ENCODE measurements at regions not wholly inside any gene's neighbourhood (a gene's known extent, or its start where the extent isn't known, plus 50 kb on each side); places are given as distances from the start of the nearest gene placed in this dataset.

- no peaks in the 10 kb centered on the region for H3K27me3 ChIP-seq
- intact Hi-C loops (cut with DNase I): no loop called here
- TF ChIP-seq, protein P1, sequence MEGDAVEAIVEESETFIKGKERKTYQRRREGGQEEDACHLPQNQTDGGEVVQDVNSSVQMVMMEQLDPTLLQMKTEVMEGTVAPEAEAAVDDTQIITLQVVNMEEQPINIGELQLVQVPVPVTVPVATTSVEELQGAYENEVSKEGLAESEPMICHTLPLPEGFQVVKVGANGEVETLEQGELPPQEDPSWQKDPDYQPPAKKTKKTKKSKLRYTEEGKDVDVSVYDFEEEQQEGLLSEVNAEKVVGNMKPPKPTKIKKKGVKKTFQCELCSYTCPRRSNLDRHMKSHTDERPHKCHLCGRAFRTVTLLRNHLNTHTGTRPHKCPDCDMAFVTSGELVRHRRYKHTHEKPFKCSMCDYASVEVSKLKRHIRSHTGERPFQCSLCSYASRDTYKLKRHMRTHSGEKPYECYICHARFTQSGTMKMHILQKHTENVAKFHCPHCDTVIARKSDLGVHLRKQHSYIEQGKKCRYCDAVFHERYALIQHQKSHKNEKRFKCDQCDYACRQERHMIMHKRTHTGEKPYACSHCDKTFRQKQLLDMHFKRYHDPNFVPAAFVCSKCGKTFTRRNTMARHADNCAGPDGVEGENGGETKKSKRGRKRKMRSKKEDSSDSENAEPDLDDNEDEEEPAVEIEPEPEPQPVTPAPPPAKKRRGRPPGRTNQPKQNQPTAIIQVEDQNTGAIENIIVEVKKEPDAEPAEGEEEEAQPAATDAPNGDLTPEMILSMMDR (IDR thresholded peaks at IDR 0.05): no peak
- no peak overlapping the region for H3K4me3 ChIP-seq
- no peak for DNase-seq (ENCODE audit: low spot score in 2 of 2)
- no peak overlapping the region for H3K27ac ChIP-seq
- no peaks in the 10 kb centered on the region for H3K36me3 ChIP-seq
- H3K4me1 ChIP-seq: no peaks in the 10 kb centered on the region
- H3K9me3 ChIP-seq: no peaks in the 10 kb centered on the region
Observed at GRCh38 chr15:60095711-60096110, 91.6 kb downstream of the FOXB1 start.

- H3K27ac ChIP-seq: no peak overlapping the region
- TF ChIP-seq, protein P1 (IDR thresholded peaks at IDR 0.05): no peak
- no peak overlapping the region for H3K4me3 ChIP-seq
- no peaks in the 10 kb centered on the region for H3K36me3 ChIP-seq
- intact Hi-C loops (cut with DNase I): no loop called here
- no peak for DNase-seq (ENCODE audit: low spot score in 2 of 2)
- H3K27me3 ChIP-seq: no peaks in the 10 kb centered on the region
- H3K4me1 ChIP-seq: no peaks in the 10 kb centered on the region
- no peaks in the 10 kb centered on the region for H3K9me3 ChIP-seq
Observed at GRCh38 chr15:60096157-60096556, 92.0 kb downstream of the FOXB1 start.

DNA sequence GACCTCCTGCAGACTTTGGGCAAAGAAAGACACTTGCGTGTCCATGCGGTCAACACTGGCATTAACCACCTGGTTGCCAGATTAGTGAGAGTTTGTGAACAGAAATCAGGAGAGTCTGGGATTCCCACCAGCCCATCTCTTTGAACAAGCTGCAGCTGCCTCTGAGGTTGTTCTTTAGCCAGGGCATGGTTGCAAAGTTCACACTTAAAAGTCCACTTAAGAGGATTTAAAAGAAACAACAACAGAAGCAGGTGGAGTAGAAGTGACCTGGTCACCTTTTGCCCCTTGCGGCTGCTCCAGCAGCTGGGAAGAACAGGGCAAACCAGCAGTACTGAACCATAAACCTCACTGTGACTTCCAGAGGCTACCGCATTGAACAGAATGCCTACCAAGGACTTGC lies 97.3 kb downstream of the FOXB1 start:
- Histone ChIP-seq H3K27me3 (no peaks in the 10 kb centered on the region), H3K4me1 (no peaks in the 10 kb centered on the region), H3K36me3 (no peaks in the 10 kb centered on the region), H3K4me3 (no peak overlapping the region), H3K9me3 (no peaks in the 10 kb centered on the region), H3K27ac (no peak overlapping the region)
- TF ChIP-seq, protein P1 (IDR thresholded peaks at IDR 0.05): no peak
- no peak for DNase-seq (ENCODE audit: low spot score in 2 of 2)
- intact Hi-C loops (cut with DNase I): no loop called here

GRCh38 chr15:60102748-60103147 lies 98.6 kb downstream of the FOXB1 start:
- no peaks in the 10 kb centered on the region for H3K4me1 ChIP-seq
- intact Hi-C loops (cut with DNase I): no loop called here
- no peak for DNase-seq (ENCODE audit: low spot score in 2 of 2)
- H3K4me3 ChIP-seq: no peak overlapping the region
- no peaks in the 10 kb centered on the region for H3K27me3 ChIP-seq
- TF ChIP-seq, protein P1 (IDR thresholded peaks at IDR 0.05): no peak
- H3K9me3 ChIP-seq: no peaks in the 10 kb centered on the region
- no peaks in the 10 kb centered on the region for H3K36me3 ChIP-seq
- no peak overlapping the region for H3K27ac ChIP-seq

GRCh38 chr15:60110909-60111308 lies 106.8 kb downstream of the FOXB1 start:
- no peaks in the 10 kb centered on the region for H3K27me3 ChIP-seq
- TF ChIP-seq, protein P1 (IDR thresholded peaks at IDR 0.05): no peak
- no peaks in the 10 kb centered on the region for H3K9me3 ChIP-seq
- DNase-seq (ENCODE audit: low spot score in 2 of 2): no peak
- H3K27ac ChIP-seq: no peak overlapping the region
- no peaks in the 10 kb centered on the region for H3K4me1 ChIP-seq
- no peaks in the 10 kb centered on the region for H3K36me3 ChIP-seq
- no peak overlapping the region for H3K4me3 ChIP-seq
- intact Hi-C loops (cut with DNase I): no loop called here

Data from ascending aorta (tissue), 2 donors.